ENCODE measurements at regions not wholly inside any gene's neighbourhood (a gene's known extent, or its start where the extent isn't known, plus 50 kb on each side); places are given as distances from the start of the nearest gene placed in this dataset.

GRCh38 chr3:86702381-86702958, 288.5 kb downstream of the VGLL3 start:
- TF ChIP-seq CTCF (IDR thresholded peaks at IDR 0.05; ENCODE audit: insufficient read depth, low read length, poor library complexity, severe bottlenecking) (peak; percentile 44), EZH2phosphoT487 (conservative IDR thresholded peaks at IDR 0.05; ENCODE audit: low read length) (no peak)
